ENCODE measurements at regions not wholly inside any gene's neighbourhood (a gene's known extent, or its start where the extent isn't known, plus 50 kb on each side); places are given as distances from the start of the nearest gene placed in this dataset.

DNA sequence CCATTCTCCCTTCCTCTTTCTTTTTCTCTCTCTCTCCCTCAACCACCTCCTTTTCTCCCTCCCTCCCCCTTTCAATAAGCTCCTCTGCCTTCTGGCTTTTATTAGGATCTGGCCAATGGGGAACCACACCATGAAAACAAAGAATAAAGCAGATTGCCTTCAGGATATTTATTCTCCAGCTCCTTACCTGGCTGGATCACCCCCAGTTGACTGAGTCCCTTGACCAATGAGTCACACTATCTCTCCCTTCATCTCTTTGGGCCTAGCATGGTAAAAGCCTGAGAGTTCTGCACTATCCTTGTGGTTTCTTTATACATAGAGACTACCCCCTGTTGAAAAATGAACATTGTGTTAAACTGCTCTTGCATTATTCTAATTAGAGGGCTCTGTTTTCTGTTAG lies 476.8 kb downstream of the EPHA7 start:
- DNase-seq: no peak

DNA sequence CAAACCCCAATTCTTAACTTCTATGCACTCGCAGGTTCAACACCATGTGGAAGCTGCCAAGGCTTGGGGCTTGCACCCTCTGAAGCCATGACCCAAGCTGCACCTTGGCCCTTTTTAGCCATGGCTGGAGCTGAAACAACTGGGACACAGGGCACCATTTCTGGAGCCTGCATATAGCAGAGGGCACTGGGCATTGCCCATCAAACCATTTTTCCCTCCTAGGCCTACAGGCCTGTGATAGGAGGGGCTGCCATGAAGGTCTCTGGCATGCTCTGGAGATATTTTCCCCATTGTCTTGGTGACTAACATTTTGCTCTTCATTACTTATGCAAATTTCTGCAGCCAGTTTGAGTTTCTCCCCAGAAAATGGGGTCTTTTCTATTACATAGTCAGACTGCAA lies 484.7 kb downstream of the EPHA7 start:
- no peak for DNase-seq

DNA sequence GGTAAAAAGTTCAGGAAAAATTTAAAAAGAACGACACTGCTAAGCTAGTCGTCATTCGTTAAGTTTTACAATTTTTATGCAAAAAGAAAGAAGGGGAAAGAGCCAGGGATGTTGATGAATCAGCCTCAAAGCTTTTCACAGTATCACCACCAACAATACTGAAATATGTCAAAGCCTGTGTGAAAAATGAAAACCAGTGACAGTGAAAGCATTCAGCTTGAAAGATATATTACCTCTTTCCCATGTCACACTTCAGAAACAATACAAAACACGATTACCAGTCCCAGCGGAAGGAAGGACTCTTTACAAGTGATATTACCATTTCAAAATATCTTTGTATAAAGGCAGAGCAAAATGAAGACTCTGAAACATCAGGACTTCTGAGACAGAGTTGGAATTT lies 489.2 kb downstream of the EPHA7 start:
- no peak for DNase-seq

DNA sequence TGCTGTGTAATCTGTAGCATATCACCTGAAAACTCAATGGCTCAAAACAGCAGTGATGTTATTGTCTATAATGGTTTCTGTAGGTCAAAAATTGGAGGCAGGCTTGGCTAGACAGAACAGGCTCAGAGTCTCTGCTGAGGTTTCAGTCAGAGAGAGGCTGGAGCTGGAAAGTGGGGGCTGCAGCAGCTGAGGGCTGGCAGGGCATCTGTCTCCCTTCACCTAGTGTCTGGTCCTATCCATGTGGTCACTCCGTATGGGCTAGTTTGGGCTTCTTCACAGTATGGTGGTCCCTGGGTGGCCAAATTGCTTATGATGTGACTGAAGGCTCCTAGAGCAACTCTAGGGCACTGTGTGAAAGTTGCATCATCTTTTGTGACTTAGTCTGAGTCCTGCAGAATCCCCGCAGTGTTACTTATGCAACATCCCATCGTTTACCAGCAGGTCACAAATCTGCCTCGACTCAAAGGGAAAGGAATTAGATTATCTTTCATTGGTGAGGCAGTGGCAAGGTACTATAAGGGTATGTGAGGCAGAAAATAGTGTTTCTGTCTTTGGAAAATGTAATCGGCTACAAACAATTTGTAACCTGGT lies 497.0 kb downstream of the EPHA7 start:
- DNase-seq: no peak

DNA sequence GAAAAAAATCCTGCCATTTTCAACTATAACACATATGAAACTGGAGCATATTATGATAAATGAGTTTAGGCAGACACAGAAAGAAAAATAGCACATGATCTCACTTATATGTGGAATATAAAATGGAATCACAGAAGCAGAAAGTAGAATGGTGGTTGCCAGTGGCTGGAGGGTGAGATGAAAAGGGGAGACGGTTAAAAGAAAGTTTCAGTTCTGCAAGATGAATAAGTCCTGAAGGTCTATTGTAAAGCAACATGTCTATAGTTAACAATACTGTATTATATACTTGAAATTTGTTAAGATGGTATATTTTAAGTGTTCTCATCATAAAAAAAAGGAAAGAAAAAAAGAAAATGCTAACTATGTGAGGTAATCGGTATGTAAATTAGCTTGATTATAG lies 503.9 kb downstream of the EPHA7 start:
- no peak for DNase-seq

DNA sequence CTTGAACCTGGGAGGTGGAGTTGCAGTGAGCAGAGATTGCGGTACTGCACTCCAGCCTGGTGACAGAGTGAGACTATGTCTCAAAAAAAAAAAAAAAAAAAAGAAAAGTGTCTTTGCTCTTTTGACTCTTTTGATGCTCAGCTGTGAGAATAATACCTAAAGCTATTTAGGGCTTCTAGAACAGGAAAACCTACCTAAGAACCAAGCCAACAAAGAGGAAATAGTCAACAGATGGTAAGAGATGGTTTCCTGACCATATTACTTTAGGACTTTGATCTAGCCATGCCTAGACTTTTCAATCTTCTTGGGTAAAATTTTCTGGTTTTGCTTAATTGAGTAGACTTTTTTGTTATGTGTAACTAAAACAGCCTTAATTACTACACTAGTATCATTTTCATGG lies 508.1 kb downstream of the EPHA7 start:
- no peak for DNase-seq

DNA sequence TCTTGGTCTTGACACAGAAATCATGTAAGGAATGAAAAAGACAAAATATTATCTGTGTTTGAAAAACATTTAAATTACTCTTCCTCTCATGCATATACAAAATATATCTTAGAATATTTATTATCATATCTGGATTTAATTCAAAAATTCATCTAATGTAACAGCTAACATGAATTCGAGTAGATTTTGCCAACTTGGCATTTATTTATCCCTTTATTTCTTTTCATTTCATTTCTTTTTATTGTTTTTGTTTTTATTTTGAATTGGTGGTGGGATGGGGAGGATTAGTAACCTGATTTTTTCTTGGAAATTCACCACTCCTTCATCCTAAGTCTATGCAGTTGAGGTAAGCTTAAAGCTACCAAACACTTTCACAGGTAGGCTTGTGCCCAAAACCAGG lies 508.7 kb downstream of the EPHA7 start:
- no peak for DNase-seq

DNA sequence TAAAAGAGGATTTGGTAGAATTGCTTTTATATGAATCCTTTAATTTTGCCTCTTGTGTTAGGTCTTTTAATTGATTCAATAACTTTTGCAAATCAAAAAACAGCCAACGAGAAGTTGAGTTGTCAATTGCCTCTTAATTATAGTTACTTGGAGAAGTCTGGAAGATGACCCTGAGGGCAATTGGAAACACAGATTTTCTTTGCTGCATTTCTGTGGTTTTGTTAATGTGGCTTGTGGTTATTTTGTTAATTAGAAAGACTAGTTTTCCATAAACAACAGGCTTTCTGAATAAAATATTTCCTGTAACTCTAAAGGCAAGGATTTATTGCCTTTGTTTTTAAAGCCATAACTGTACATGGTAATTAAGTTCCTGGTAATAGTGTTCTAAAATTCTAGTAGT lies 513.0 kb downstream of the EPHA7 start:
- DNase-seq: no peak

DNA sequence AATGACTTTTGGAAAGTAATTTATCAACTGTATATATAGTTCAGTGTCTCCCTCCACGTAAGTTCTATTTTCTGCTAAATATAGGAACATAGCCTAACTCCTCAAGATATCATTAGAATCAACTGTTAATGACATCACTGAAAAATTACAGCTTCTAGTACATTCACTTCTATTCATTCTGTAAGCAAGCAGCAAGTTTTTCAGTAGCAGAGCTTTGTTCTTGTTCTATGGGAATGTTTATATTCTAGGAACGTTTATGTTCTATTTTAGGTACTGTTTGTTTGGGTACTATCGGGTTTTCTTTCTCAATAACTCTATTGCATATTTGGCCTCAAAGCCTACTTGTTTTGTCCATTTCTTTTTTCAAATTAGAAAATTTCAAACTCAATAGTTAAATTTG lies 525.6 kb downstream of the EPHA7 start:
- no peak for DNase-seq

DNA sequence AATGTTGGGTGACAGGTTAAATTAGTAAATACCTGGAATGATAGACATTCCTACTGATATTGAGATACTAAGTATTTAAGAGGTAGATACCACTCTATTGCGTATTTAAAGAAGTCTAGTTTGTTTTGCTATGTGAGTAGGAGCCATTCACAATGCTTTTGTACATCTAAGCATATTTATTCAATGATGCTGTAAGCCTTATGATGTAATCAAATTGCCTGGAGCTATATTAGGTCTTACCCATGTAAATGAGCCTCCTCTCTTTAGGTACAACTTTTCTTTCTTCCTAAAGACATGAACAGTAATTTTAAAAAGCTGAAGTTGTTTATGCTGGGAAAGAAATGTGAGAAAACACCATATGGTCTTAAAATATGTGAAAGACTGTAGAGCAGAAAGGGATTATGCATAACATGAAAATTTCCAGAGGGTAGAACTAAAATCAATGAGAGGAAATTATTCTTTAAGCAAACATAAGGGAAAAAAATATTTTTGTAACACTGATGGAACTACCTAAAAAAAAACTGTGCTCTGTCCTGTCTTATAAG lies 526.7 kb downstream of the EPHA7 start:
- DNase-seq: no peak

DNA sequence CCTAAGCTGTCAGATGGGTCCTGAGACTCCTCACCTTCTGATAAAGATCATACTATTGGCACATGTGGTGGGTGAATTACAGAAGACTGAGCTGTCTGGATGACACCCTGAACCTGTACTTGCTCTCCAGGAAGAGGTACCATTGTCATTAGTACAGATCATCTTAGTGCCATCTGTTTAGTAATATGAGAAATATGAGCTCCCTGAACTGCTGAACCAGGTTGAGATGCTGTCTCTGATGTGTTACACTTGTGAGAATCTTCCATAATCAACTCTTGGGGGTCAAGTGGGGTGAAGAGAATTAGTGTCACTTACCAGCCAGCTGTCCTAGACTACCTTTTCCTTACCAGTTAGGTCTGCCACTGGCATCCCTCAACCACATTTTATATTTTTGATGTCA lies 531.0 kb downstream of the EPHA7 start:
- no peak for DNase-seq

DNA sequence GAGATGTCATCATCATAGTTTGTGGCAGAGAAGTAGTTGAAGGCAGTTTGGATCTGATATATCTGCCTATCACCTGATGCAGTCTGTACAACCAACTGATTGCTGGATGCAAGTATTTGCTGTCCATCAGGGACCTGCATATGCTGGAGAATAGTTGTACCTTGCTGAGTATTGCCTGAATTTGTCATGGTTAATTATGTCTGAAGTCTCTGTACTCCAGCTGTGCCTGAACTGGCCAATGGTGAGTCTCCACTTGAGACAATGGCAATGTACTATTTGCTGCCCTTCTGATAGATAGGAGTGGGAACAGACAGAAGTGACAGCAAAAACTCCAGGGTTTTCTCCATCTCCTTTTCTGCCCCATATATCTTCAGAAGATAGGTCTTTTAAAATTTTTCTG lies 531.5 kb downstream of the EPHA7 start:
- no peak for DNase-seq

DNA sequence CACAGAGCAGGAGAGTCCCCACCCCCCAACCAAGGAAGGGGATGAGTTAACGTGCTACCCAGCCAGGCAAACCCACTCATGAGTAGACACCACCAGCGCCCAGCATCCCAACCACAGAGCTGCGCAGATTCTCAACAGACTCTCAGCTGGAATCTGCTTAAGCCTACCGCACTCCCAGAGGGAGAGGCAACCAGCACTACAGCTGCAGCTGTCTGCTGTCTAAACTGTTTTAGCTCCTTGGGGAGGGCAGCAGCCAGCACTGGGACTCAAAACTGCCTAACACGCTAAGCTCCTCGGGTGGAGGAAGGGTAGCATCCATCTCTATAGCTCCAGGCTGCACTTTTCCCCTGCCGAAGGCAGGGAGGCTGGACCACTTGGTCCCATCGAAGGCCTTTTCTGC lies 539.8 kb downstream of the EPHA7 start:
- no peak for DNase-seq

DNA sequence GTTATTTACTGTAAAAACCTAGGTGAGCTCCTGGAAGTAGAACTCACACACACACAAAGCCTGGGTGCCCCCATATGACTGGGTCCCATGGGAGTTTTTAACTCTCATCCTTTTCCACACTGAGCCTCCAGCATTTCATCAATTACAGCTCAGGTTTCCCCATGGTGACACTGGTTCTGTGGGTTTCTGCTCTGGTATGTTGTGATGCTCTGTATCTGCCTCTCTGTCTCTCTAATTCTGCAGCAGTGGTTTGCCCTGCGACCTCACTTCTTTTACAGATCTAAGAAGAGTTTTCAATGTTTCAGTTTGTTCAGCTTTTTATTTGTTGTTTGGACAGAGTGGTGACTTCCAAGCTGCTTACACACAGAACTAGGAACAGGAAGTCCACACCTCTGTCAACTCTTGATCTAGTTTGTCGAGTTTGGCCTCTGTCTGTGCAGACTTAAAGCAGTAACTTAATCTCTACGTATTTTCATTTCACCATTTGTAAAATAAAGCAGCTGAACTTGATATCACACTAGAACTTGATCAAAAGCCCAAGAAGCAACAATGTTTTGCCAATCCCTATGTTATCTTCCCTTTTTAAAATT lies 554.3 kb downstream of the EPHA7 start:
- DNase-seq: no peak

DNA sequence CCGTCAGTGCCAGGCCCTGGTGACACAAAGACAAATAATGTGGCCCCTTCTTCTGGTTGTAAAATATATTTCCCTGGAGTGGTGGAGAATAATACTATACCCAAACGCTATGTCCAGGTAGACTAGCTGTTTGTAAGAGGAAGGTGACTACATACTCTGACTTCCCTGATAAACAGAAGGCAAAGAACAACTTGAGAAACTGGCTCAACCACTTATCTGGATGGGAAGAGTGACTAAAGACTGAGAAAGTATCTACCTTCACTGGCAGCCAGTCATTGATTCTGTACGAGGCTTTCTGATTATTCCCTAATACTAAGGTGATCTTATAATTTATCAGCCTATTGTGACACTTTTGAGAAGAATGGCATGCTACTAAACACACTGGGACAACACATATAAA lies 569.7 kb downstream of the EPHA7 start:
- no peak for DNase-seq

DNA sequence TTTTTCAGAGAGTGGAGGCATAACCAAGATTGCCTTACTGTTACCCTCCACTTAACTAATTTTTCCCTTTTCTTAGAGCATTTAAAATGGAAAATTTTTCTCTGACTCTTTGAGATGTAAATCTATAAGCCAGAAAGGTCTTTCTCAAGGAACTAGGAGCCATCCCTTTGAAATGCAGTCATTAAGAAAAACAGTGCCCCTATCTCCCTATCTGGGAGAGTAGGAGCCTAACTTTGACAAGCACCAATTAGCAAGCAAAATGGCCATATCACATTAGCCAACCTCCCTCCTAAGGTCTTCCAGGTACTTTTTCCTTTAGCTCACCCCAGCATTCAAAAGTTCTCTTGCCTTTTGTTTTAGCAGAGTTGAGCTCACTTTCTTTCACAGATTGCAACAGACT lies 570.5 kb downstream of the EPHA7 start:
- no peak for DNase-seq

DNA sequence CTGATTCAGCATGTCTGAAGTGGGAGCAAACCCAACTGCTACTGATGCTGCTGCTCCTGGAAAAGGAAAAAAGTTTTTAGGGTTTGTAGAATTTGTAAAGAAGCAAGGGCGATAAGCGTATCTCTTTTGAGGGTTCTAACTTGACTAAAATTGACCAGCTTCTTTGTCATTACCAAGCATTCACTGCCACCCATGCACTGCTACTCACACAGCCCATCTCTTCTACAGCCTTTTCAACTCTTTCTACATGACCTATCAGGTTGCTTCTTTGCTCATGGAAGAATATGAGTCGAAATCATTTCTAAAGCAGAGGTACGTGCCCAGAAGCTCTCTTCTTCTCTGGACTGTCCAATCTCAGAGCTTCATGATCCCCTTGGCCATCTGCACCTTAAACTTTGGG lies 570.9 kb downstream of the EPHA7 start:
- DNase-seq: no peak

DNA sequence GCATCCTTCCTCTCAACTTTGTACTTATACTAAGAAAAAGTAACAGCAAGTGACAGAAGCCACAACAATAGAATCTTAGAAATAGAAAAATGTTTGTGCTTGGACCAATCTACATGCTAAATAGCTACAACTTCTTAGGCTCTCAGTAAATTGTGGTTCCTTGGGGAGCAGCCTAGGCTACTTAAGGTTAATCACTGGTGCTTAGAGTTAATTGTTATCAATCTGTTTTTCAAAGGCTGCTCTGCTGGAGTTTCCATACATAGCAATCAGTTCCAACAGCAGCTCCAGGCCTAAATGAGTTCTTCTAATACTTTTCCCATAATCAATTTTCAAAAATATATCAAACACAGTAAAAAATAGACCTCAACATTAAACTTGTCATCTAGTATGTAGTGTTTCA lies 571.4 kb downstream of the EPHA7 start:
- DNase-seq: no peak

DNA sequence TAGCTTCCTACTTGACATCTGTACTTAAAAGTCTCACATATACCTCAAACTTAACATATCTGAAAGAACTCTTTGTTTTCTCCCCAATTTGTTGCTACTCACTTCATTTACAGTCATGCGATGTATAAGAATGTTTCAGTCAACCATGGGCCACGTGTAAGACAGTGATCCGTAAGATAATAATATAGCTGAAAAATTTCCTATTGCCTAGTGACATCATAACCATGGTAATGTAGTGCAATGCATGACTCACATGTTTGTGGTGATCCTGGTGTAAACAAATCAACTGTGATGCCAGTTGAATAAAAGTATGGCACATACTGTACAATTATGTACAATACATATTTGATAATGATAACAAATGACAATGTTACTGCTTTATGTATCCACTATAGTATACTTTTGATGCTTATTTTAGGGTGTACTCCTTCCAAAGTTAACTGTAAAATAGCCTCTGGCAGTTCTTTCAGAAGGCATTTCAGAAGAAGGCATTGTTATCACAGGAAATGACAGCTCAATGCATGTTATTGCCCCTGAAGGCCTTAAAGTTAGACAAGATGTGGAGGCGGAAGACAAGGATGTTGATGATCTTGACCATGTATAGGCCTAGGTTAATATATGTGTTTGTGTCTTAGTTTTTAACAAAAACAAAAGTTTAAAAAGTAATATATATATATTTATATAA lies 579.0 kb downstream of the EPHA7 start:
- no peak for DNase-seq

DNA sequence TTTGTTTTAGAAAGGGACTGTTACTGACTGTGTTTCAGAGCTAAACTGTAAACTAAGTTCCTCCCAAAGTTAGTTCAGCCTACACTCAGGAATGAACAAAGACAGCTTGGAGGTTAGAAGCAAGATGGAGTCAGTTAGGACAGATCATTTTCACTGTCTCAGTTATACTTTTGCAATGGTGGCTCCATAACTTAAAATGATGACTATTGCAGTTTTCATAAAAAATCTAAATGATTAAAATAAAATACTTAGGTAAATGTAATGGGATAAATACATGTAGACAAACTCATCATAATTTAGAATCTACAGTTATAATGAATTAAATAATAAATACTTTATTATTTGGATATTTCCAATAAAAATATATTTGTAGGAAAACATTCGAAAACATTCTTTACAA lies 590.6 kb downstream of the EPHA7 start:
- no peak for DNase-seq

DNA sequence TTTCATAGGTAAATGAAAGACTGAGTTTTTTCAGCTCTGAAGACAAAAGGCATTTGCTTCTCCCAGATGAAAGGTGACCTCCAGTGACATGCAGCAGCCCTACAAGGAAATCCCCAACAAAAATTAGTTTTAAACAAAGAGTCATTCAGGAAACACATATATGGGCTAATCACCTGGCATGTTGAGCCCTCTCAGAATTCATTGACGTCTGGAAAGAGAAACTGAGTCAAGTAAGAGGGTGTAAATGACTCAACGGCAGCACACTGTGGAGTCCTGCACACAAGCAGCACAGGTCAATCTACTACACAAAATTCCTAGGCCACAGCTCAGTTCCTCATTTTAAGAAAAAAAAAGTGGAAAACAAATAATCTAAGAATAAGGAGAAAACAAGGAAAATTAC lies 592.3 kb downstream of the EPHA7 start:
- no peak for DNase-seq

DNA sequence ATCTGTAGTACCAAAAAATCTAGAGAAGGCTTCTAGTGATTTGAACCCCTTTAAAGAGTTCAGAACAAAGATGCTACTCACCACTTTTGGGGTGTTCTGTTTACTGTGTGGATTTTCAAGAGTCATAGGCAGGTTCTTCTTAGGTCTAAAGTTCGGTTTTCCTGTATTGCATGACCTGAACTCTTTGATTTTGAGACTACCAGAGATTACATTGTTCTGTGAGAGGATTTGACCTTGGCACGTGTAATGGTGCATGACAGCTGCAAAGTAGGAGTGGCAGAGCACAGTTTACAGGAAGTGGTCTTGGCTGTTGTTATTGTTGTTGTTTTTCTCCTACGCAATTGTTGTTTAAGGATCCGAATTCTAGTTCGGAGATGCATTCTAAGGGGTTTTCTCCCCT lies 592.7 kb downstream of the EPHA7 start:
- DNase-seq: no peak

DNA sequence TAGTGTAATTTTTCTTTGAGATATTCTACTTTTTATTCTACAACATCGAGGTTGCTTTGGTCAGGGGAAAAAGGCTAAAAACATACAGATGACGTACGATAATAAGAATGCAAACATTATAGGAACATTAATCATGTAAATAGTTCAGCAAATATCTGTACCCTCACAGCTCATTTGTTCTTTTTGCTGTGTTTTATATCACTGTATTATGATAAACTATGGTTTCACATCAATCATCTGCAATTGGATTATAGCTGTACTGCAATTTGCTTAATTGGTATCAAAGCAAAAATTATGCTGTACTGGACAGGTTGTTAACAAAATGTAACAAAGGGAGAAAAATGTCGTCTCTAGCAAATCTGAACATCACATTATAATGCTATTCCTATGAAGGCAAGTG lies 597.1 kb downstream of the EPHA7 start:
- no peak for DNase-seq

DNA sequence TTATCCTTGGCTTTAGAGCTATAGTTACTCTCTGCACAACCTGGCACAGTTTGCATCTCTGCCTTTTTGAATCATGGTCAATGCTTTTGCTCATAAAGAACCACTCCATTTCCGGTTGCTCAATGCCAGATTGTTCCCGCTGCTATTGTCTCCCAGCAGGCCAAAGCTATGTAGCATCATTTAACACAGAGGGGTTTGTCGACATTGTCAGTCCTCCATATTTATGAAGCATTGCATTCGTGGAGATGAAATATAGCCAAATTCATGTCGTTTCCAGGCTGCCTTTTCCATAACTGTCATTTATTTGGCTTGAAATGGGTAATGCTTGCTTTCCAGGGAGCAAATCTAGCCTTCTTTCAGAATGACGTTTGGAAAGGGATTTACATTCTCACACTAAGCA lies 598.8 kb downstream of the EPHA7 start:
- no peak for DNase-seq

DNA sequence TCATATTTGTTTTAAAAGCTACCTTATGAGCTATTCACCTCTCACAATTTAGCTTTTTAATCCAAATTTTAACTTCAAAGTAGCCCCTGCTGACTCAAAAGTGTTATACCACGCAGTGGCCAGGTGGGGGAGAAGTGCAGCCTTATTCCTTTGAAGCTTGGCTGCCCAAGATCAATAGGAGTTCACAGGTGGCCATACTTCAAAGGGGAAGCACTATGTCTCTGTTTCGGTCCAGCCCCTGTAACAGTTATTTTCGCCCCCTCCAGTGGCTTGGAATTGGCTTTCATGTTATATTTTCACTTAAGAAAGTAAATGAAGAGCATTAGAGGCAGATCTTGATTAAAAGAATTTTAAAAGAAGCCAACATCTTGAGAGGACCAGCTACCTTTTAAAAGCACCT lies 608.4 kb downstream of the EPHA7 start:
- DNase-seq: peak in 1 of 5 experiments; percentile 14
